B cell (primary cell): ENCODE measurements at regions not wholly inside any gene's neighbourhood (a gene's known extent, or its start where the extent isn't known, plus 50 kb on each side); places are given as distances from the start of the nearest gene placed in this dataset.
"Not testable (repeated sequence)": the region's sequence is repeated elsewhere in the genome, so short reads cannot be mapped to it uniquely, and the experiment has no call there.

Experiments
- ATAC-seq: fragments of 200-7000 bp; cut with Tn5 transposase; one replicate; pipeline ENCODE4 v1.10.0; 2021; ENCODE audit warnings: low read depth, mild to moderate bottlenecking, moderate number of reproducible peaks, moderate library complexity
- CTCF ChIA-PET: fragments of 350-600 bp; sonication (Branson Sonifier 250); formaldehyde crosslinking; loops from one replicate; lab custom pipeline; 2021; ENCODE audit warnings: antibody characterized with exemption, inconsistent platforms; lab: Charles Lee
- POLR2A ChIA-PET: fragments of 350-600 bp; sonication (Branson Sonifier 250); formaldehyde crosslinking; loops from one replicate; lab custom pipeline; 2021; ENCODE audit warnings: antibody characterized with exemption; lab: Charles Lee
- DNase-seq: peaks from one replicate; pipeline ENCODE4 v3.0.0; 2013
- H2AFZ ChIP-seq: 2 replicates; pipeline ENCODE4 v1.6.1; 2012; ENCODE audit warnings: mild to moderate bottlenecking, low read depth, low read length; ENCODE audit not compliant: insufficient read depth, poor library complexity, severe bottlenecking
- H3K27ac ChIP-seq, 2 donors: 1 replicate in 1 of 2; 2 replicates in 1 of 2; pipeline ENCODE4 v1.5.1; 2012 to 2013; ENCODE audit warnings: low read length in 2 of 2, mild to moderate bottlenecking in 2 of 2, moderate library complexity in 1 of 2
- H3K27me3 ChIP-seq, 4 experiments: fragments of 200-600 bp in 1 of 4; sonication (generic) in 1 of 4; replicated peaks in 1 of 4; 1 replicate in 2 of 4; 2 replicates in 2 of 4; pipeline versions ENCODE4 v1.6.1 to v1.7.0; 2013 to 2016; ENCODE audit warnings: low read length in 3 of 4, mild to moderate bottlenecking in 2 of 4, mixed read lengths in 1 of 4, moderate library complexity in 1 of 4; ENCODE audit not compliant: insufficient read depth in 4 of 4, control insufficient read depth in 3 of 4; ENCODE audit errors: control extremely low read depth in 1 of 4
- H3K36me3 ChIP-seq, 2 experiments: replicated peaks in 1 of 2; 1 replicate in 1 of 2; 2 replicates in 1 of 2; pipeline versions ENCODE4 v1.6.1 to v1.7.1; 2013; ENCODE audit warnings: low read length in 1 of 2; ENCODE audit not compliant: insufficient read depth in 2 of 2, control insufficient read depth in 1 of 2; ENCODE audit errors: control extremely low read depth in 1 of 2, extremely low read depth in 1 of 2
- H3K4me1 ChIP-seq, 2 donors: fragments of 200-600 bp in 1 of 2; sonication (generic) in 1 of 2; 1 replicate in 1 of 2; 2 replicates in 1 of 2; pipeline versions ENCODE4 v1.5.1 to v1.6.1; 2013 to 2017; ENCODE audit warnings: low read length in 2 of 2; ENCODE audit not compliant: control insufficient read depth in 2 of 2, insufficient read depth in 2 of 2
- H3K4me2 ChIP-seq: replicated peaks from 2 replicates; pipeline ENCODE3; 2012; ENCODE audit warnings: mild to moderate bottlenecking, low read depth, low read length; ENCODE audit not compliant: poor library complexity, severe bottlenecking
- H3K4me3 ChIP-seq, 5 experiments: fragments of 200-600 bp in 1 of 5; sonication (generic) in 1 of 5; 1 replicate in 3 of 5; 2 replicates in 2 of 5; pipeline versions ENCODE4 v1.5.1 to v1.7.0; 2011 to 2016; ENCODE audit warnings: low read length in 4 of 5, mild to moderate bottlenecking in 4 of 5, low read depth in 2 of 5, control low read depth in 1 of 5, moderate library complexity in 1 of 5; ENCODE audit not compliant: insufficient read depth in 1 of 5; ENCODE audit errors: control extremely low read depth in 1 of 5, extremely low read depth in 1 of 5
- H3K79me2 ChIP-seq: fragments of 200-600 bp; sonication (generic); one replicate; pipeline ENCODE4 v1.6.0; 2016; ENCODE audit warnings: low read length; ENCODE audit not compliant: control insufficient read depth, insufficient read depth
- H3K9ac ChIP-seq: fragments of 200-600 bp; sonication (generic); 2 replicates; pipeline ENCODE4 v1.6.1; 2017; ENCODE audit warnings: mild to moderate bottlenecking, low read length, moderate library complexity
- H3K9me3 ChIP-seq, 3 donors: one replicate each; pipeline versions ENCODE4 v1.6.1 to v1.7.1; 2013; ENCODE audit warnings: low read length in 2 of 3; ENCODE audit not compliant: control insufficient read depth in 2 of 3, insufficient read depth in 1 of 3; ENCODE audit errors: control extremely low read depth in 1 of 3
- H4K20me1 ChIP-seq: 2 replicates; pipeline ENCODE4 v1.6.0; 2012; ENCODE audit warnings: mild to moderate bottlenecking, low read length; ENCODE audit not compliant: insufficient read depth, control insufficient read depth, poor library complexity, severe bottlenecking
- H3K27ac Mint-ChIP-seq: one replicate; pipeline ENCODE4 v1.8.0; 2021; ENCODE audit warnings: mixed read lengths
- H3K27me3 Mint-ChIP-seq: one replicate; pipeline ENCODE4 v1.8.0; 2021; ENCODE audit warnings: mixed read lengths
- H3K4me1 Mint-ChIP-seq: one replicate; pipeline ENCODE4 v1.8.0; 2021; ENCODE audit warnings: mixed read lengths
- H3K4me3 Mint-ChIP-seq: one replicate; pipeline ENCODE4 v1.8.0; 2021; ENCODE audit warnings: mixed read lengths
- H3K9me3 Mint-ChIP-seq: one replicate; pipeline ENCODE4 v1.8.0; 2022; ENCODE audit warnings: mixed read lengths; ENCODE audit not compliant: insufficient read depth
- EZH2 ChIP-seq: IDR thresholded peaks from 2 replicates; pipeline ENCODE4 v1.6.1; 2012; ENCODE audit warnings: borderline replicate concordance, low read depth, mild to moderate bottlenecking, moderate library complexity, low read length; ENCODE audit not compliant: insufficient read depth, poor library complexity, severe bottlenecking
- WGBS: methylation state at CpG from one replicate; pipeline ENCODE4 v1.1.5; 2013; ENCODE audit warnings: missing lambda C conversion rate; ENCODE audit not compliant: insufficient coverage; 5-methylcytosine and 5-hydroxymethylcytosine counted together
- intact Hi-C: fragments of 100-400 bp; cut with micrococcal nuclease; formaldehyde crosslinking; loops from one replicate; pipeline ENCODE4 v1.10.0; 2022
- TF ChIP-seq, protein P1 (sequence below): fragments of 200-600 bp; IDR thresholded peaks from one replicate; pipeline ENCODE4 v1.8.0; 2022; ENCODE audit warnings: antibody characterized with exemption, mild to moderate bottlenecking

DNA sequence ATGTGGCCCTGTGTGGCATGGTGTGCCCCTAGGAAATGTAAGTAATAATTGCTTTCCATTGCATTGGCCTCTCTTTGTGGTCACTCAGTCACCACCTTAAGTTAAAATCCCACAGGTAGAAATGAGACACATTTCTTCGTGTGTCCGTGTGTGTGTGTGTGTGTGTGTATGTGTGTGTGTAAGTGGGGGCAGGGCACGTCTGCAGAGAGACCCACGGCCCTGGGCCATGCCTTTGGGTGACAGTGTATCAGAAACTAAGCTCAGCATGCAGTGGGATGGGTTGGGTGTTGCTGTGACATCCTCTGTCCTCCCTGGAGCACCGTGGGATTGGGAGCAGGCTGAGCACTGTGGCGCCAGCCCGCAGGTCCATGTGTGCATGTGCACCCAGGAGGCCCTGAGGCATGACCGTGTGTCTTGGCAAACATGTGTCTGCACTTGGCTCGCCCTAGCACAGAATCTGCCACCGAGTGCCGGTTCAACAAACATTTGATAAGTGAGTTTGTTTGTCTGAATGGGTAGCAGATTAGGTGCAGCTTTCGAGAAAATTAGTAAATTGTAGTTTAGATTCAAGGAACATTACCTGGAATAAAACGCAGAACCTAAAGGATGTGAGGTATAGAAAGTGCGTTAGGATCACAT, 91.8 kb downstream of the WTIP start:
- WGBS = 74% methylated on average over 14 of the region's 14 CpGs

GRCh38 chr19:34570140-34570539, 88.6 kb downstream of the WTIP start:
- POLR2A ChIA-PET, H3K9me3 Mint-ChIP-seq, DNase-seq, H3K4me3 Mint-ChIP-seq, H3K36me3 ChIP-seq, H3K27ac ChIP-seq, H3K4me2 ChIP-seq, H3K4me1 Mint-ChIP-seq, H3K27ac Mint-ChIP-seq, H2AFZ ChIP-seq, intact Hi-C loops, H3K4me1 ChIP-seq, ATAC-seq, CTCF ChIA-PET, H3K4me3 ChIP-seq, H3K79me2 ChIP-seq, H3K9ac ChIP-seq, H4K20me1 ChIP-seq, H3K27me3 ChIP-seq: not testable (repeated sequence)
- peaks cover 0 to 53% (median 18%) of the 10 kb centered on the region in 3 donors for H3K9me3 ChIP-seq
- WGBS = 96% methylated on average over 4 of the region's 6 CpGs
- peaks cover 12% of the 10 kb centered on the region for H3K27me3 Mint-ChIP-seq

More for the DNA sequence above, 91.8 kb downstream of the WTIP start:
- H3K9me3 Mint-ChIP-seq = peaks cover 10% of the 10 kb centered on the region
- H3K27ac ChIP-seq = no peak overlapping the region
- no peak overlapping the region for H2AFZ ChIP-seq
- no peaks in the 10 kb centered on the region for H3K79me2 ChIP-seq
- no peak overlapping the region for H3K4me3 Mint-ChIP-seq
- TF ChIP-seq, protein P1, sequence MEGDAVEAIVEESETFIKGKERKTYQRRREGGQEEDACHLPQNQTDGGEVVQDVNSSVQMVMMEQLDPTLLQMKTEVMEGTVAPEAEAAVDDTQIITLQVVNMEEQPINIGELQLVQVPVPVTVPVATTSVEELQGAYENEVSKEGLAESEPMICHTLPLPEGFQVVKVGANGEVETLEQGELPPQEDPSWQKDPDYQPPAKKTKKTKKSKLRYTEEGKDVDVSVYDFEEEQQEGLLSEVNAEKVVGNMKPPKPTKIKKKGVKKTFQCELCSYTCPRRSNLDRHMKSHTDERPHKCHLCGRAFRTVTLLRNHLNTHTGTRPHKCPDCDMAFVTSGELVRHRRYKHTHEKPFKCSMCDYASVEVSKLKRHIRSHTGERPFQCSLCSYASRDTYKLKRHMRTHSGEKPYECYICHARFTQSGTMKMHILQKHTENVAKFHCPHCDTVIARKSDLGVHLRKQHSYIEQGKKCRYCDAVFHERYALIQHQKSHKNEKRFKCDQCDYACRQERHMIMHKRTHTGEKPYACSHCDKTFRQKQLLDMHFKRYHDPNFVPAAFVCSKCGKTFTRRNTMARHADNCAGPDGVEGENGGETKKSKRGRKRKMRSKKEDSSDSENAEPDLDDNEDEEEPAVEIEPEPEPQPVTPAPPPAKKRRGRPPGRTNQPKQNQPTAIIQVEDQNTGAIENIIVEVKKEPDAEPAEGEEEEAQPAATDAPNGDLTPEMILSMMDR = no peak
- TF ChIP-seq EZH2 = no peak
- no peak overlapping the region for H3K4me2 ChIP-seq
- CTCF ChIA-PET = no interaction called here
- H3K4me1 Mint-ChIP-seq = no peaks in the 10 kb centered on the region
- intact Hi-C loops = no loop called here
- ATAC-seq (no peak), DNase-seq (no peak)
- H3K4me1 ChIP-seq = no peaks in the 10 kb centered on the region
- H4K20me1 ChIP-seq = no peaks in the 10 kb centered on the region
- H3K4me3 ChIP-seq = no peak overlapping the region
- H3K27me3 Mint-ChIP-seq = peaks cover 4% of the 10 kb centered on the region
- H3K27ac Mint-ChIP-seq = no peak overlapping the region
- H3K36me3 ChIP-seq = no peaks in the 10 kb centered on the region
- POLR2A ChIA-PET = no interaction called here
- peaks cover 0 to 69% (median 18%) of the 10 kb centered on the region in 3 donors for H3K9me3 ChIP-seq
- H3K9ac ChIP-seq = no peak overlapping the region
- H3K27me3 ChIP-seq = no peaks in the 10 kb centered on the region

- H3K9me3 Mint-ChIP-seq, H3K4me1 Mint-ChIP-seq, H3K4me3 ChIP-seq, H4K20me1 ChIP-seq, H3K9ac ChIP-seq, H3K4me2 ChIP-seq, H3K4me1 ChIP-seq, H3K9me3 ChIP-seq, H3K27me3 ChIP-seq, H3K27ac Mint-ChIP-seq, DNase-seq, POLR2A ChIA-PET, H3K79me2 ChIP-seq, H3K36me3 ChIP-seq, ATAC-seq, H2AFZ ChIP-seq, intact Hi-C loops, H3K27ac ChIP-seq, H3K4me3 Mint-ChIP-seq: not testable (repeated sequence)
- CTCF ChIA-PET = interaction anchor here (0.5 kb wide), 1 partner anchor 177 kb away, joined by 3 read pairs; no protein-coding TSS in a partner anchor
- peaks cover 26% of the 10 kb centered on the region for H3K27me3 Mint-ChIP-seq
- no CpG with 5 or more reads among the region's 3 CpGs for WGBS
These were observed 80.8 kb downstream of the WTIP start for GRCh38 chr19:34562344-34562743.
